Fibroblast of lung (primary cell): ENCODE measurements at regions not wholly inside any gene's neighbourhood (a gene's known extent, or its start where the extent isn't known, plus 50 kb on each side); places are given as distances from the start of the nearest gene placed in this dataset.

Source experiments
- DNase-seq, 2 donors: peaks; one replicate each; pipeline versions ENCODE4 v3.0.0 to v3.0.0-alpha.2; 2010; ENCODE audit warnings: low read depth in 2 of 2
- H2AFZ ChIP-seq: 2 replicates; pipeline ENCODE4 v1.5.1; 2012; ENCODE audit warnings: low read length, control low read depth, inconsistent platforms
- H3K27ac ChIP-seq: 2 replicates; pipeline ENCODE4 v1.5.1; 2011; ENCODE audit warnings: low read length, control low read depth; ENCODE audit not compliant: insufficient read depth
- H3K27me3 ChIP-seq: 2 replicates; pipeline ENCODE4 v1.5.1; 2011; ENCODE audit warnings: mild to moderate bottlenecking, low read length; ENCODE audit not compliant: control insufficient read depth, insufficient read depth
- H3K36me3 ChIP-seq: 2 replicates; pipeline ENCODE4 v1.5.1; 2011; ENCODE audit warnings: low read length; ENCODE audit not compliant: control insufficient read depth, insufficient read depth
- H3K4me1 ChIP-seq: 2 replicates; pipeline ENCODE4 v1.5.1; 2011; ENCODE audit warnings: low read length; ENCODE audit not compliant: control insufficient read depth, insufficient read depth; ENCODE audit errors: extremely low read depth
- H3K4me2 ChIP-seq: 2 replicates; pipeline ENCODE4 v1.5.1; 2011; ENCODE audit warnings: low read length, control low read depth; ENCODE audit not compliant: insufficient read depth; ENCODE audit errors: extremely low read depth
- H3K4me3 ChIP-seq, 4 experiments: fragments of 200-600 bp in 1 of 4; sonication (generic) in 1 of 4; replicated peaks in 1 of 4; 2 replicates each; pipeline ENCODE4 v1.5.1; 2011 to 2016; ENCODE audit warnings: low read length in 4 of 4, low read depth in 3 of 4, mild to moderate bottlenecking in 3 of 4, control low read depth in 2 of 4, inconsistent platforms in 1 of 4, mixed read lengths in 1 of 4; ENCODE audit not compliant: insufficient read depth in 1 of 4; ENCODE audit errors: control extremely low read depth in 1 of 4
- H3K79me2 ChIP-seq: 2 replicates; pipeline ENCODE4 v1.5.1; 2012; ENCODE audit warnings: mild to moderate bottlenecking, low read length, inconsistent platforms; ENCODE audit not compliant: control insufficient read depth, insufficient read depth
- H3K9ac ChIP-seq: 2 replicates; pipeline ENCODE4 v1.5.1; 2011; ENCODE audit warnings: mild to moderate bottlenecking, low read length, control low read depth; ENCODE audit not compliant: insufficient read depth
- H3K9me3 ChIP-seq: 2 replicates; pipeline ENCODE4 v1.5.1; 2012; ENCODE audit warnings: low read depth, low read length; ENCODE audit not compliant: control insufficient read depth, insufficient read depth
- H4K20me1 ChIP-seq: 2 replicates; pipeline ENCODE4 v1.5.1; 2011; ENCODE audit warnings: low read length; ENCODE audit not compliant: control insufficient read depth, insufficient read depth; ENCODE audit errors: extremely low read depth
- CTCF ChIP-seq, 2 donors: IDR thresholded peaks in 1 of 2; conservative IDR thresholded peaks in 1 of 2; 1 replicate in 1 of 2; 2 replicates in 1 of 2; pipeline ENCODE4 v1.5.1; 2011 to 2012; ENCODE audit warnings: low read length in 2 of 2, control low read depth in 1 of 2, inconsistent platforms in 1 of 2, low read depth in 1 of 2, mild to moderate bottlenecking in 1 of 2
- EZH2 ChIP-seq: IDR thresholded peaks from 2 replicates; pipeline ENCODE4 v1.5.1; 2012; ENCODE audit warnings: low read length, control low read depth, mild to moderate bottlenecking; ENCODE audit errors: missing control alignments

- Histone ChIP-seq H3K9me3 (no peaks in the 10 kb centered on the region), H3K27ac (no peak overlapping the region), H4K20me1 (no peaks in the 10 kb centered on the region), H3K79me2 (no peaks in the 10 kb centered on the region), H3K27me3 (no peaks in the 10 kb centered on the region), H3K36me3 (no peaks in the 10 kb centered on the region), H3K4me2 (no peak overlapping the region), H2AFZ (no peak overlapping the region), H3K4me1 (no peaks in the 10 kb centered on the region), H3K4me3 (no peak overlapping the region), H3K9ac (no peak overlapping the region)
- TF ChIP-seq CTCF (conservative IDR thresholded peaks at IDR 0.05 in 1 of 2, IDR thresholded peaks at IDR 0.05 in 1 of 2; ENCODE audit: low read depth in 1 of 2, low read length in 2 of 2) (no peak), EZH2 (no peak)
- DNase-seq, result no peak
Measured at GRCh38 chr3:176867681-176868663, 329.3 kb downstream of the TBL1XR1 start.

DNA sequence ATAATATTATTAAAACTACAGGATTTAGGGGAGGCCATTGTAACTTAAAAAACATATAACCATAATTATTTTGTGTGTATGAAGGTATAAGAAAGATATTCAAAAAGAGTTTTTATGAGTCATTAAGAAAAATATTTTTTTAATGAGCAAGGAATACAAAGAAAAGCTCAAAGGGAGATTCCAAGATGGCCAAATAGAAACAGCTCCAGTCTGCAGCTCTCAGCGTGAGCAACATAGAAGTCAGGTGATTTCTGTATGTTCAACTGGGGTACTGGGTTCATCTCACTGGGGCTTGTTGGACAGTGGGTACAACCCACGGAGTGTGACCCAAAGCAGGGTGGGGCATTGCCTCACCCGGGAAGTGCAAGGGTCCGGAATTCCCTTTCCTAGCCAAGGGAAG lies 336.1 kb downstream of the TBL1XR1 start:
- TF ChIP-seq CTCF (conservative IDR thresholded peaks at IDR 0.05 in 1 of 2, IDR thresholded peaks at IDR 0.05 in 1 of 2; ENCODE audit: low read depth in 1 of 2, low read length in 2 of 2) (no peak), EZH2 (no peak)
- Histone ChIP-seq H3K27me3 (no peaks in the 10 kb centered on the region), H3K9me3 (no peaks in the 10 kb centered on the region), H3K4me1 (no peaks in the 10 kb centered on the region), H3K36me3 (no peaks in the 10 kb centered on the region), H3K27ac (no peak overlapping the region), H3K79me2 (no peaks in the 10 kb centered on the region), H3K4me3 (no peak overlapping the region), H2AFZ (no peak overlapping the region), H4K20me1 (no peaks in the 10 kb centered on the region), H3K9ac (no peak overlapping the region), H3K4me2 (no peak overlapping the region)
- DNase-seq, result no peak

- H3K4me3 ChIP-seq, result no peak overlapping the region
- H3K79me2 ChIP-seq, result no peaks in the 10 kb centered on the region
- no peaks in the 10 kb centered on the region for H3K27me3 ChIP-seq
- H3K4me1 ChIP-seq, result no peaks in the 10 kb centered on the region
- H3K36me3 ChIP-seq, result no peaks in the 10 kb centered on the region
- no peak overlapping the region for H2AFZ ChIP-seq
- no peak overlapping the region for H3K9ac ChIP-seq
- no peak overlapping the region for H3K4me2 ChIP-seq
- DNase-seq, result no peak
- no peaks in the 10 kb centered on the region for H4K20me1 ChIP-seq
- no peaks in the 10 kb centered on the region for H3K9me3 ChIP-seq
- TF ChIP-seq CTCF (conservative IDR thresholded peaks at IDR 0.05 in 1 of 2, IDR thresholded peaks at IDR 0.05 in 1 of 2; ENCODE audit: low read depth in 1 of 2, low read length in 2 of 2) (no peak), EZH2 (no peak)
- no peak overlapping the region for H3K27ac ChIP-seq
Measured at GRCh38 chr3:176856721-176857120, 340.6 kb downstream of the TBL1XR1 start.
